ENCODE measurements at regions not wholly inside any gene's neighbourhood (a gene's known extent, or its start where the extent isn't known, plus 50 kb on each side); places are given as distances from the start of the nearest gene placed in this dataset.

- no peak for DNase-seq
These were observed 91.4 kb upstream of the MKLN1 start for GRCh38 chr7:131236318-131236672.

DNA sequence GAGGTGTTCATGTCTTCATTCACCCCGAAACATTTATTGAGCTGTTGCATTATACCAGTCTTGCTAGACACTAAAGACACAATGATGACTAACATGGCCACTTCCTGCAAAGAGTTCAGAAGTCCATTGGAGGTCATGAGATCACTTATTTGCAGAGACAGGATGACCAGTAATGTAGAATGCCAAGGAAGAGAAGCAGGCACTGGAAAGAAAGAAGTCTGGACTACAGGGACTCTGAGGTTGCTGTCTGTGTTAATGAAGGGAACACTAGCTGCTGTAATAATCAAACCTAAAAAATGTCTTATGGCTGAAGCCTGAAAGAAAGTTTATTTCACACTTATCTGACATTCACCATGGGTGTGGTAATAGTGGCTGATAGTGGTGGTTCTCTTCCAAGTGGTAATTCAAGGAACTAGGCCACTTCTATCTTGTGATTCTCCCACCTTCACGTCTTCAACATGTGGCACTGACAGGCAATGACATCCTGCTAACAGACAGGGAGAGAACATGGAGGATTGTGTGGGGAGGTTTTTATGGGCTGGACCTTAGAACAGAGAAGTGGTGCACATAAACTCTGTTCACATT lies 89.2 kb upstream of the MKLN1 start:
- DNase-seq: no peak

DNA sequence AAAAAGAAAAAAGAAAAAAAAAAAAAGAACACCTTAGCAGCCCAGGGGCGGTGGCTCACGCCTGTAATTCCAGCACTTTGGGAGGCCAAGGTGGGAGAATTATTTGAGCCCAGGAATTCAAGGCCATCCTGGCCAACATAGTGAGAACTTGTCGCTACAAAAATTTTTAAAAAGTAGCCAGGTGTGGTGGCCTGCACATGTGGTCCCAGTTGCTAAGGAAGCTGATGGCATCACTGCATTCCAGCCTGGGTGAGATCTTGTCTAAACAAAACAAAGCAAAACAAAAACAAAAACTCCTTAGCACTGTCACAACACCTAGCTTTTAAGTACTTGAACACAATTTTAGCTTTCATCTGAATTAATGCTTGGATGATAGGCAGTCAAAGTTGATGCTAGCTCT lies 86.3 kb upstream of the MKLN1 start:
- no peak for DNase-seq

DNA sequence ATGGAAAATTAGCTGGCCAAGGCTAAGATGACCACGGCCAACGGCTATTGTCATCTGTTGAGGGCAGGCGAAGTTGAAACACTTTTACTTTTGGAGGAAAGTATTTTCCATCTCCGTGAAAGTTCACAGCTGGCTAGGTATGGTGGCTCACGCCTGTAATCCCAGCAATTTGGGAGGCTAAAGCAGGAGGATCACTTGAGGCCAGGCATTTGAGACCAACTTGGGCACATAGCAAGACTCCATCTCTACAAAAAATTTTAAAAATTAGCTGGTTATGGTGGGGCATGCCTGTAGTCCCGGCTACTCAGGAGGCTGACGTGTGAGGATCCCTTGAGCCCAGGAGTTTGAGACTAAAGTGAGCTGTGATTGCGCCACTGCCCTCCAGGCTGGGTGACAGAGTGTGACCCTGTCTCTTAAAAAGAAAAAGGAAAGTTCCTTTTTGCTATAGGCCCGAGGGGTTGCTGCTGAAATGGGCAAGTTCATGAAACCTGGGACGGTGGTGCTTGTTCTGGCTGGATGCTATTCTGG lies 85.5 kb upstream of the MKLN1 start:
- DNase-seq: no peak

- DNase-seq: no peak
These were observed 83.3 kb upstream of the MKLN1 start for GRCh38 chr7:131244259-131244852.

GRCh38 chr7:131249003-131249402 lies 78.7 kb upstream of the MKLN1 start:
- DNase-seq: no peak

DNA sequence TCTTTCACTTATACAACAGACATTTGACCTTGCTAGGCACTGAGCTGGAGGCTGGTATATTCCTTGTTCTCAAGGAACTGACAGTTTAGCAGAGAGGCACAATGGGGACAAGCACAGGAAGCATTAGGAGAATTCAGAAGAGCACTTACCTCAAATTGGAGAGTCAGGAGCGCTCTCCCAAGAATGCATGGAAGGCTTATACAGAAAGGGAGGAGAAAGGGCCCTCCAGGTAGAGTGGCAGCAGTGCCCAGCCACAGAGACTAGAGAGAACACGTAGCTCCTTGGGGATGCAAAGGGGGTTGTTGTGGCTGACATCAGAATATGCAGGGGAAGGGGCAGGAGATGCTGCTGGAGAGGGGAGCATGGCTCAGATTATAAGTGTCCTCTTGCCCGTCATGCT lies 78.2 kb upstream of the MKLN1 start:
- no peak for DNase-seq

DNA sequence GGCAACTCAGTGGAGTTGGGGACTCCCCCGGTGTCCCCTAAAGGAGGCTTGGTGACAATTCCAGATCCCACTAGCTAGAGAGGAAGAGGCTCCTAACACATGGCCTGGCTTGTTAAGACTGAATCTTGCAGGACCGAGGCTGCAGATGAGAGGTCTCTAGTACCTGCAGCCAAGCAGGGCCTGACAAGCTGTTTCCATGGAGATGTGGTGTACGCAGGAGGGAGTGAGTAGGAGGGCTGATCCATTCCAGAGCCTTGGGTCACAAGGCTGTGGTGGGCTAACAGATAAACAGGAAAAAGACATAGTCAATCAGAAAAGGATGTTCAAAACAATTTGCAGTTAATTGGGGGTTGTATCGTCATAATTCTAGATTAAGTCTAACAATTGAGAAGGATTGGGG lies 77.3 kb upstream of the MKLN1 start:
- DNase-seq: no peak

DNA sequence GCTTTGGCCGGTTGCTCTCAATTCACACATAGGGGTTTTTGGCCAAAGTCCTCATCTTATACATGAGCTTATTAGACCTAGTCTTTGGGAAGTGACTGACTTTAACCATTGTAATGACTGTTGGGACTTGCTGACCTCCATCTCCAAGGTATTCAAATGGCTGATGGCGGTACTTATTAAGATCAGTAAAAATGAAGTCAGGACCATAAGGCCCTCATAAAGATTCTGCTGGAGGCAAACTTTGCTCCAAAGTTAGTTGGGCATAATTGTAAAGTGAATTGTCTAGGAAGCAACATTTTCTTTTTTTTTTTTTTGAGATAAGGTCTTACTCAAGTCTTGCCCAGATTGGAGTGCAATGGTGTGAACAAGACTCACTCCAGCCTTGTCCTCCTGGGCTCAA lies 76.3 kb upstream of the MKLN1 start:
- DNase-seq: no peak

DNA sequence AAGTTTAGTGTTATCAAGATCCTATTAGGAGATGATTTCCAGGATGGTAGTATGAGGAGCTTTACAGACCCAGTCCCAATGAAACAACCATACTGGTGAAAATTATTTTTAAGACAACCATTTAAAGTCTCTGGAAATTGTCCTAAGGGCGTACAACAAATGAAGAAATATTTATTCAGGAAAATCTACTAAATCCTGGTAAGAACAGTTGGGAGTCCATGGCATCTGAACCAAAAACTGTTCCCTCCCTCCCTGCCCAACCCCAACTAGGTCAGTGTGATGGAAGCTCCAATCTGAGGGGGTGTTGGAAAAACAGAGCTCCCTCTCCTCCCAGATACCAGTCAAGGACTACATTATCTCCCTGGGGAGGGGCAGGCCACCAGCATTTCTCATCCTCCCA lies 74.7 kb upstream of the MKLN1 start:
- no peak for DNase-seq

GRCh38 chr7:131254211-131254610 lies 73.5 kb upstream of the MKLN1 start:
- no peak for DNase-seq

- DNase-seq: no peak
These were observed 72.4 kb upstream of the MKLN1 start for GRCh38 chr7:131255242-131255641.

GRCh38 chr7:131261476-131261994 lies 66.1 kb upstream of the MKLN1 start:
- no peak for DNase-seq

DNA sequence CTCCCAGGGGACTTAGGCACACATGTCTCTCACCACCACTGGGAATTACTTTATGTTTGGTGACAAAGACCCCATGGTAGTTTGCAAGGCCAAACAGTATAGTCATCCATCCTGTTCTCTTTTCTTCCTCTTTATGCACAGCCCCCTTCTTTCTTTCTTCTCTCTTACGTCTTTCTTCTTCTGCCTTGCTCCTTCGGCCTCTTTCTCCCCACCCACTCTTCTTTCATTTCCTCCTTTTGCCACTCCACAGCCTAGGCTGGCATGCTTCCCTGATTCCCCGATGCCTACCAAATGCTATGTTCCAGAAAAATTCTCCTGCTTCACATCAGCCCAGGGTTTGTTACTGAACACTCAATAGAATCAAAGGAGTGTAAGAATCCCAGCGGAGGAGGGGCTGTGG lies 62.4 kb upstream of the MKLN1 start:
- DNase-seq: no peak

- DNase-seq: no peak
These were observed 60.0 kb upstream of the MKLN1 start for GRCh38 chr7:131267631-131268030.

- DNase-seq: no peak
These were observed 58.8 kb upstream of the MKLN1 start for GRCh38 chr7:131268906-131269305.

- no peak for DNase-seq
These were observed 55.6 kb upstream of the MKLN1 start for GRCh38 chr7:131272086-131272485.

DNA sequence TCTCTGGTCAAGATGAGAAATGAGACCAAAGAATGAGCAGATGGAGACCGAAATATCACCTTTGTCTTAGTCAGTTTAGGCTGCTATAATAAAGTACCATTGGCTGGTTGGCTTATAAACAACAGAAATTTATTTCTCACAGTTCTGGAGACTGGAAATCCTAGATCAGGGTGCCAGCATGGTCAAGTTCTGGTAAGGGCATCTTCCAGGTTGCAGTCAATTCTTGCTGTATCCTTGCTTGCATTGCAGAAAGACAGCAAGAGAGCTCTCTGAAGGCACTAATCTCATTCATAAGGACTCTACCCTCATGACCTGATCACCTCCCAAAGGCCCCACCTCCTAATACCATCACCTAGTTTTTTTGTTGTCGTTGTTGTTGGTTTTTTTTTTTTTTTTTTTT lies 52.7 kb upstream of the MKLN1 start:
- DNase-seq: no peak

GRCh38 chr7:131276190-131276589 lies 51.5 kb upstream of the MKLN1 start:
- no peak for DNase-seq

DNA sequence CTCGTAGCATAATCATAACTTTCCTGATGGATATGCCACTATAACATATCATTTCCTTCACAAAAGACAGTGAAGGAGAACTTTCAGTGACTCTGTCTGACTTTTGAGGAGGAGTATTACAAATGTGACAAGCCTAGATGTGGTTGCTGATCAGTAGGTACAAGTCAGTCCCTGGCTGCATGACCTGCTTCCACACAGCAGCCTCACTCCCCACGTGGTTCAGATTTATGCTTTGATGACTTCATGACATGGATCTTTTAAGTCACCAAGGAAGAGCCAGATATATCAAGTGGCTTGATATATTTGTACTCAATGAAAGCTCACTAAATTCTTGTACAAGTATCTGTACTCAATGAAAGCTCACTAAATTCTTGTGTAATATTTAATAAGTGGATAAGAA lies 50.9 kb upstream of the MKLN1 start:
- no peak for DNase-seq

Measured in stimulated activated CD4-positive, alpha-beta T cell treated with anti-CD3 and anti-CD28 coated beads, Interleukin-15, amount 100 ng/mL, for 24 hours (primary cell).